Activated T-helper 1 cell treated with Interleukin-2 at 50 U/mL for 16 hours (primary cell): ENCODE measurements at regions not wholly inside any gene's neighbourhood (a gene's known extent, or its start where the extent isn't known, plus 50 kb on each side); places are given as distances from the start of the nearest gene placed in this dataset.
"Not testable (repeated sequence)": the region's sequence is repeated elsewhere in the genome, so short reads cannot be mapped to it uniquely, and the experiment has no call there.

Source experiments
- DNase-seq: peaks from one replicate; pipeline ENCODE4 v3.0.0-alpha.2; 2020; ENCODE audit warnings: low read depth

DNA sequence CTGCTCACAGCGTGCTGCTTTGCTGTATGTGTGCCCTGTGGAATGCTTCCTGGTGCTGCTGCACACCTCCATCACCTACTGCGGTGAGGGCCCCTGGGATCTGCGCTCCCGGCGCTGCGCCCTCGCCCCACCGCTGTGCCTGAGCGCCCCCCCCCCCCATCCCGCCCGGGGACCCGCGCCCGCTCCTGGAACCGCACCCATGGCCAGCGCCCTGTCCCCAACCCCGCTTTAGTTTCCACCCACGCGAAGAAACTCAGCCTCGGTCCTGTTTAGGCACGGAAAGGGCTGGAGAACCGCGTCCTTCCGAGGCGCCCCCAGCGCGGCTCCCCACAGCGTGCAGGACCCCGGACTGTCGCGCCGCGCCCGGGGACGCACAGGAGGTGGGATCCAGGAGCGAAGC is 265.5 kb downstream of the POTEB3 start:
- DNase-seq: not testable (repeated sequence)

DNA sequence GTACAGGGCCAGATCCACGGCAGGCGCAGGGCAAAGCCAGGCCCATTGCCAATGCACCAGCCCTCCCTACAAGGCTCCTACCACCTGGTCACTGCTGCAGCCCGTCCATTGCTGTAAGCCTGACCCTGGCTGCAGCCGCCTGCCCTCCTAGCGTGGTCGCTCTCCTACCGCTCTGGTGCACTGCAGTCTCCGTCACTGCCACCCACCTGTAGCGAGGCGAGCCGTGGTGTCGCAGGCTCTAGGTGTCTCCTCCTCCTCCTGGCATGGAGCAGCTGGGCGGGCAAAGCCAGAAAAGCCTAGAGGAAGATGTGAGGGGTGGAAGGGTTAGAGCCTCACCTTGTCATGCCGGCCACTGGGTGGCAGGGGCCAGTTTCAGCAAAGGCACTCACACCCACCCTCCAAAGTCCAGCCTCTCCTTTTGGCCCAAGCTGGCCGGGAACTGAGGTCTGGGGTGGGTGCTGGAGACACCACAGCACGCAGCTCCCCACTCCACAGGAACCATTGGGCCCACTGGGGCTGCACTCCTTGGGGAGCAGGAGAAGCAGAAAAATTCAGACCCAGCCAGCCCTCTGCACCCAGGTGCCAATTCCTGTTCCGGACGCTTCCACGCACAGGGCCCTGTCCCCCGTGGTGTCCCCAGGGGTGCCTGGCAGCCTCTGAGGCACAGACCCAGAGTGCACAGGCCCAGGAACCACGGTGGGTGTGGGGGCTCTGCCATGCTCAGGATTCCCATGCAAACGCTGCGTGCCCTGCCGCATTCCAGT is 285.3 kb upstream of the POTEB2 start:
- DNase-seq: not testable (repeated sequence)

DNA sequence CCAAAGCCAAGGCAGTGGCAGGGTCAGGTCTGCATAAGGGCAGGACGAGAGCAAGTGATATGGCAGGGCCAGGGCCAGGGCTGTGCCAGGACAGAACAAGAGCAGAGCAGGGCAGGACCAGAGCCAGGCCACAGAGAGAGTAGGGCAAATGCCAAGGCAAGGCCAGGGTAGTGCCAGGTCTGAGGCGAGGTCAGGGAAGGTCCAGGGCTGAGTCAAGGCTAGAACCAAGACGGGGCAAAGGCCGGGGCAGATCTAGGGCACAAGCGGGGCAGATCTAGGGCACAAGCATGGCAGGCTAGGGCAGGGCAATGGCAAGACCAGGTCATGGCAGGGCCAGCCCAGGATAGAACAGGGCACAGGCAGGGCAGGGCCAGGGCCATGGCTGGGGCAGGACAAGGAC is 282.0 kb upstream of the POTEB2 start:
- DNase-seq: not testable (repeated sequence)

DNA sequence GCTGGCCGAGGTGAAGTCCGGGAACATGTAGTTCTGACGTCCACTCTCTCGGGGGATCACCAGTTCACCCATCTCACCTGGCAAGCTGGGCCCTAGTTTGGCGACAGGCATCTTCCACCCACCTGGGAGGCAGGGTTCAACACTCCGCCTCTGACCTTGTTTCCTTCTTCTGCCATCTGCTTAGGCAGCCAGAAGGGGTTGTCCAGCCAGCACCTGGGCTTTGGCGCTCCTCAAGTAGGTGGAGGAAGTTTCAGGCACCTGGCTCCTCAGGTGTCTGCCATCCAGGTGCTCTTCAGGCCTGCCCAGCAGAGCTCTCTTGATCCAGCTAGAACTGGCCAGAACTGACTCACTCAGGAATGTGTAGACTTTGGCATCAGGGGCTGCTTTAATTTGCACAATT is 267.8 kb upstream of the POTEB2 start:
- DNase-seq: not testable (repeated sequence)

DNA sequence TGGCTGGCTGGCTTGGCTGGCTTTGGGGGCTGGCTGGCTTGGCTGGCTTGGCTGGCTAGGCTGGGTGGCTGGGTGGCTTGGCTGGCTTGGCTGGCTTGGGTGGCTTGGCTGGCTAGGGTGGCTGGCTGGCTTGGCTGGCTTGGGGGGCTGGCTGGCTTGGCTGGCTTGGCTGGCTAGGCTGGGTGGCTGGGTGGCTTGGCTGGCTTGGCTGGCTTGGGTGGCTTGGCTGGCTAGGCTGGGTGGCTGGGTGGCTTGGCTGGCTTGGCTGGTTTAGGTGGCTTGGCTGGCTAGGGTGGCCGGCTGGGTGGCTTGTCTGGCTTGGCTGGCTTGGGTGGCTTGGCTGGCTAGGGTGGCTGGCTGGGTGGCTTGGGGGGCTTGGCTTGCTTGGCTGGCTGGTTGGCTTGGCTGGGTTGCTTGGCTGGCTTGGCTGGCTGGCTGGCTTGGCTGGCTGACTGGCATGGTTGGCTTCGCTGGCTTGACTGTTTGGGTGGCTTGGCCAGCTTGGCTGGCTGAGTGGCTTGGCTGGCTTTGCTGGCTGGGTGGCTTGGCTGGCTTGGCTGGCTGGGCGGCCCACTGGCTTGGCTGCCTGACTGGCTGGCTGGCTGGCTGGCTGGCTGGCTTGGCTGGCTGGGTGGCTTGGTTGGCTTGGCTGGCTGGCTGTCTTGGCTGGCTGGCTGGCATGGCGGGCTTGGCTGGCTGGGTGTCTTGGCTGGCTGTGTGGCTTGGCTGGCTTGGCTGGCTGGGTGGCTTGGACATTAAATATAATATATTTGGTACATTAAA is 246.3 kb upstream of the POTEB2 start:
- peak; percentile 0 for DNase-seq

DNA sequence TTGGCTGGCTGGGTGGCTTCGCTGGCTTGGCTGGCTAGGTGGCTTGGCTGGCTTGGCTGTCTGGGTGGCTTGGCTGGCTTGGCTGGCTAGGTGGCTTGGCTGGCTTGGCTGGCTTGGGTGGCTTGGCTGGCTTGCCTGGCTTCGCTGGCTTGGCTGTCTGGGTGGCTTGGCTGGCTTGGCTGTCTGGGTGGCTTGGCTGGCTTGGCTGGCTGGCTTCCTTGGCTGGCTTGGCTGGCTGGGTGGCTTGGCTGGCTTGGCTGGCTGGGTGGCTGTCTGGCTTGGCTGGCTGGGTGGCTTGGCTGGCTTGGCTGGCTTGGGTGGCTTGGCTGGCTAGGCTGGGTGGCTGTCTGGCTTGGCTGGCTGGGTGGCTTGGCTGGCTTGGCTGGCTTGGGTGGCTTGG is 245.7 kb upstream of the POTEB2 start:
- peak; percentile 13 for DNase-seq

DNA sequence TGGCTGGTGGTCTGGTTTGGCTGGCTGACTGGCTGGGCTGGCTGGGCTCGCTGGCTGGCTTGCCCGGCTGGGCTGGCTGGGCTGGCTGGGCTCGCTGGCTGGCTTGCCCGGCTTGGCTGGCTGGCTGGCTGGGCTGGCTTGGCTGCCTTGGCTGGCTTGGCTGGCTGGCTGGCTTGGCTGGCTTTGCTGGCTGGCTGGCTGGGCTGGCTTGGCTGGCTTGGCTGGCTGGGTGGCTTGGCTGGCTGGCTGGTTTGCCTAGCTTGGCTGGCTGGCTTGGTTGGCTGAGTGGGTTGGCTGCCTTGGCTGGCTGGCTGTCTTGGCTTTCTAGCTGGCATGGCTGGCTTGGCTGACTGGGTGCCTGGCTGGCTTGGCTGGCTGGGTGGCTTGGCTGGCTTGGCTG is 245.1 kb upstream of the POTEB2 start:
- DNase-seq: not testable (repeated sequence)

DNA sequence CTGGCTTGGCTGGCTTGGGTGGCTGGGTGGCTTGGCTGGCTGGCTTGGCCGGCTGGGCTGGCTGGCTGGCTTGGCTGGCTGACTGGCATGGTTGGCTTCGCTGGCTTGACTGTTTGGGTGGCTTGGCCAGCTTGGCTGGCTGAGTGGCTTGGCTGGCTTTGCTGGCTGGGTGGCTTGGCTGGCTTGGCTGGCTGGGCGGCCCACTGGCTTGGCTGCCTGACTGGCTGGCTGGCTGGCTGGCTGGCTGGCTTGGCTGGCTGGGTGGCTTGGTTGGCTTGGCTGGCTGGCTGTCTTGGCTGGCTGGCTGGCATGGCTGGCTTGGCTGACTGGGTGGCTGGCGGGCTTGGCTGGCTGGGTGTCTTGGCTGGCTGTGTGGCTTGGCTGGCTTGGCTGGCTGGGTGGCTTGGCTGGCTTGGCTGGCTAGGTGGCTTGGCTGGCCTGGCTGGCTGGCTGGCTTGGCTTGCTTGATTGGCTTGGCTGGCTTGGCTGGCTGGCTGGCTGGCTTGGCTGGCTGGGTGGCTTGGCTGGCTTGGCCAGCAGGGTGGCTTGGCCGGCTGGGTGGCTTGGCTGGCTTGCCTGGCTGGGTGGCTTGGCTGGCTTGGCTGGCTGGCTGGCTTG is 244.2 kb upstream of the POTEB2 start:
- DNase-seq: peak; percentile 23

DNA sequence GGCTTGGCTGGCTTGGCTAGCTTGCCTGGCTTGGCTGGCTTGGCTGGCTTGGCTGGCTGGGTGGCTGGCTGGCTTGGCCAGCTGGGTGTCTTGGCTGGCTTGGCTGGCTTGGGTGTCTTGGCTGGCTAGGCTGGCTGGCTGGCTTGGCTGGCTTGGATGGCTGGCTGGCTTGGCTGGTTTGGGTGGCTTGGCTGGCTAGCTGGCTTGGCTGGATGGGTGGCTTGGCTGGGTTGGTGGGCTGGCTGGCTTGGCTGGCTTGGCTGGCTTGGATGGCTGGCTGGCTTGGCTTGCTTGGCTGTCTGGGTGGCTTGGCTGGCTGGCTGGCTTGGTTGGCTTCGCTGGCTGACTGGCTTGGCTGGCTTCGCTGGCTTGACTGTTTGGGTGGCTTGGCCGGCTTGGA is 242.3 kb upstream of the POTEB2 start:
- DNase-seq: not testable (repeated sequence)

DNA sequence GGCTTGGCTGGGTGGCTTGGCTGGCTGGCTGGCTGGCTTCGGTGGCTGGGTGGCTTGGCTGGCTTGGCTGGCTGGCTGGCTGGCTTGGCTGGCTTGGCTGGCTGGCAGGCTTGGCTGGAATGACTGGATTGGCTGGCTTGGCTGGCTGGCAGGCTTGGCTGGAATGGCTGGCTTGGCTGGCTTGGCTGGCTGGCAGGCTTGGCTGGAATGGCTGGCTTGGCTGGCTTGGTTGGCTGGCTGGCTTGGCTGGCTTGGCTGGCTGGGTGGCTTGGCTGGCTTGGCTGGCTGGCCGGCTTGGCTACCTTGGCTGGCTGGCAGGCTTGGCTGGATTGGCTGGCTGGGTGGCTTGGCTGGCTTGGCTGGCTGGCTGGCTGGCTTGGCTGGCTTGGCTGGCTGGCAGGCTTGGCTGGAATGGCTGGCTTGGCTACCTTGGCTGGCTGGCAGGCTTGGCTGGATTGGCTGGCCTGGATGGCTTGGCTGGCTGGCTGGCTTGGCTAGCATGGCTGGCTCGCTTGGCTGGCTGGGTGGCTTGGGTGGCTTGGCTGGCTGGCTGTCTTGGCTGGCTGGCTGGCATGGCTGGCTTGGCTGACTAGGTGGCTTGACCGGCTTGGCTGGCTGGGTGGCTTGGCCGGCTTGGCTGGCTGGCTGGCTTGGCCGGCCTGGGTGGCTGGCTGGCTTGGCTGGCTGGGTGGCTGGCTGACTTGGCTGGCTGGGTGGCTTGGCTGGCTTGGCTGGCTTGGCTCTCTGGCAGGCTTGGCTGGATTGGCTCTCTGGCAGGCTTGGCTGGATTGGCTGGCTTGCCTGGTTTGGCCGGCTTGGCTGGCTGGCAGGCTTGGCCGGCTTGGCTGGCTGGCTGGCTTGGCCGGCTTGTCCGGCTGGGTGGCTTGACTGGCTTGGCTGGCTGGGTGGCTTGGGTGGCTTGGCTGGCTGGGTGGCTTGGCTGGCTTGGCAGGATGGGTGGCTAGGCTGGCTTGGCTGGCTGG is 241.6 kb upstream of the POTEB2 start:
- not testable (repeated sequence) for DNase-seq

DNA sequence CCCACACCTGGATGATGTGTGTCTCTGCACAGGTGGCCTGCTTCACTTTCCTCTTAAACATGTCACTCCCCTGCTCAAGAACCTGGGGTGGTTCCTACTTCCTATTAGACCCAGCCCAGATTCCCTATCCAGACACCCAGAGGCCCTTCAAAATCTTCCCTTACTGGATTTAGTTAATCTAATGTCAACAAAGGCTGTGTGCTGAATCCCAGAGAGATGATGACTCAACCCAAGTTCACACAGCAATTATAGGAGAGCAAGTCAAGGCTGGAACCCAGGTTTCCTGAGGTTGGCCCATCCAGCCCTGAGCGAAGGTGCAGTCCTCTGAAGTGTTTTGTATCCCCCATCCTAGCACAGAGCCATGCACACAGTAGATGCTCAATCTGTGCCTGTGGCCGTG is 230.5 kb upstream of the POTEB2 start:
- not testable (repeated sequence) for DNase-seq

DNA sequence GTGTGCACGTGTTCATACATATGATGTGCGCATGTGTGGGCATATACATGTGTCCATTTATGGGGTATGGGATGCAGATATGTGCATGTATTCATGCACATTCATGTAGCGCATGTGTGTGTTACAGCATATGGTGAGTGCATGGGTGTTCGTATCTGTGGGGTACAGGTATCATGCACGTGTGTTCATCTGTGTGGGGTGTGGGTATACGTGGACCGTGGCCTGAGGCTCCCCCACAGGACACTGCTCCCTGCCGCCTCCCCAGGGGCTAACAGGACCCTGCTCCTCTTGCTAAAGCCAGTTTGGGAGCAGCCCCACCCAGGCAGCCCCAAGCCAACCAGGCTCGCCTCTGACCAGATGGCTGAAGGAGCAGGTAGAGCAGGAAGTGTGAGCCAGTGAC is 213.4 kb upstream of the POTEB2 start:
- not testable (repeated sequence) for DNase-seq

DNA sequence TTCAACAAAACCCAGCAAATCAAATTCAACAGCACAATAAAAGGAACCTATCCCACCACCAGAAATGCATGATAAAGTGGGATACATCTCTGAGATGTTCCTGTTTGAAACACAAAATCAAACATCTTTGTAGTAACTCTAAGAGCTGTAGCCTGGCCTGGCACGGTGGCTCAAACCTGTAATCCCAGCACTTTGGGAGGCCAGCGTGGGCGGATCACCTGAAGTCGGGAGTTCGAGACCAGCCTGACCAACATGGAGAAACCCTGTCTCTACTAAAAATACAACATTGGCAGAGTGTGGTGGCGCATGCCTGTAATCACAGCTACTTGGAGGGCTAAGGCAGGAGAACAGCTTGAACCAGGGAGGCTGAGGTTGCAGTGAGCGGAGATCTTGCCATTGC is 202.8 kb upstream of the POTEB2 start:
- not testable (repeated sequence) for DNase-seq

DNA sequence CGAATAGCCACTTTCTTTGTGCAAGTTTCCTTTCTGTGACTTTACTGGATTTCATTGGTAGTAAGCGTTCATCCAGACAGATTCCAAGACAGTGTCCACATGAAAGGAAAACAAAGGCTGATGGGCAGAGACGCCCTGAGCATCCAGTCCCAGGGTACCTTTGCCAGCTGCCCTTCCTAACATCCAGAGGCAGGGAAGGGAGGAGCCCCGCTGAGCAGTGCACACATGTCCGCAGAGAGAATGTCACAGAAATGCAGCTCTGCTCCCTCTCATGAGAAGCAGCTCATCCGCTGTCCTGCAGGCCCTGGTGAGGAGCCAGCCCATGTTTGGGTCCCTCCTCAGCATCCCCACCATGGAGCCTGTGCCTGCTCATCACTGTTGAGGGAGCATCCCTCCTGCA is 197.4 kb upstream of the POTEB2 start:
- not testable (repeated sequence) for DNase-seq

DNA sequence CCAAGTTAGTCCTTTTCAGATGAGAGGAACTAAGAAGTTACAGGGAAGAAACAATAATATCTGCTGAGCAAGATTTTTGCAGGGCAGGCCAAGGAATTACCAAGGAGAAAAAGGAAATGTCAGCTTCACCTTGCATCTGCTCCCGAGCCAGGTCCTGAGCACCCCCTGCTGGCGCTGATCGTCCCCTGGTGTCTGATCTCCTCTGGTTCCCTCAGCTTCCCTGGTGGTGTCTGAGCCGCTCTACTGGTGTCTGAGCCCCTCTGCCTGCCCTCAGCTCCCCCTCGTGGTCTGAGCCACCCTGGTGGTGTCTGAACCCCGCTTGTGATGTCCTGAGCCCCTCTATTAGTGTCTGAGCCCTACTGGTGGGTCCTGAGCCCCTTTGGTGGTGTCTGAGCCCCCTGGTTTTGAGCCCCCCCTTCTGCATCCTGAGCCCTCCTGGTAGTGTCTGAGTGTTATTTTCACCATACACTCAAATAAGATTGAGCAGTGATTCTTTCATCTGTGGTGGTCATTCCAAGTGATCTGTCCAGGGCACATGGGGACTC is 196.6 kb upstream of the POTEB2 start:
- not testable (repeated sequence) for DNase-seq

DNA sequence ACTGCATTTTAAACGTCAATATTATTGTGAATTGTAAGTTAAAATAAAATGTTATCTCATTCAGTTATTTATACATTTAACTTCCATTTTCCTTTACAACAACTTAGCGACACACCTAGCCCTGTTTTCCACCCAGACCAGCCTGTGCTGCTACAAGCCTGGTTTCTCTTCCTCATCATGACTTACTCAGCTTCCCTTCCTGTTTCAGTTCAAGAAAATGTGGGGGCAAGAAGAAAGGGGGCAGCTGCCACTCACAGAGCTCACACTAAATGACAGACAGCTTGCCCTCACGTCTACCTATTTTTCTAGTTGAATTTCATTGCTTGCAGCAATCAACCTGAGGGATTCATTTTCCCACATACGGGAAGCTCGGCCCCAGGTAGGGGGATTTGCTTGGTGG is 185.8 kb upstream of the POTEB2 start:
- DNase-seq: not testable (repeated sequence)

DNA sequence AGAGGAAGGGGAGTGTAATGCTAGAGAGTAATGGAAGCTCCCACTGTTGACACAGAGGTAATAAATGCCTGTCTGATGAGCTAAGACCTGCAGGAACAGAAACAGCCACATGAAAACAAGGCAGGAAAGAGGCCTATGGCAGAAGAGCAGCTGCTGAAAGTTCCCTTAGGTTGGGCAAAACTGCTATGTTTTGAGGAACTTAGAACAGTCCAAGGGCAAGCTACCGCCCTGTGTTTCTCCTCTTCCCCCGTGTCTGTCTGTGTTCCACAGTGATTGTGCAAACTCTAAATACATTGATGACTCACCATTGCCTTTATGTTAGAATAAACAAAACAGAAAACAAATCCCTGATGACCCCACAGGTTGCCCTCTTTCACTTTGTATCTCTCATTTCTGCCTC is 165.6 kb upstream of the POTEB2 start:
- DNase-seq: not testable (repeated sequence)

DNA sequence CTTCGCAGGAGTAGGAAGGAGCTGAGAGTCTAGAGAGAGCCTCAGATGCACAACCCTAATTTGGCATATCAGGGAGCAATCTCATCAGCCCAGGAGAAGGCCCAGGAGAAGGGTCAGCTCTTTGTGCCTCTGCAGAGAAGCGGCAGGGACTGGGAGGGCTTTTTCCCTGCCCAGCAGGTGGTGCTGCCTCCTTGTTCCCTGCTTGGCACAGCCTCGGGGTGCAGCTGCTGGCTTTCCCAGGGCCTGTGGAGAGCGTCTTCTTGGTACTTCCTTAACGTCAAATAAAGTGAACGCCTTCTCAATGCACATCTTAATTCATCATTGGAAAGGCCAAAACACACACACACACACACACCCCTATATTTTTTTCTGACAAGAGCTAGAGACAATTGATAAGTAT is 162.9 kb upstream of the POTEB2 start:
- DNase-seq: not testable (repeated sequence)

DNA sequence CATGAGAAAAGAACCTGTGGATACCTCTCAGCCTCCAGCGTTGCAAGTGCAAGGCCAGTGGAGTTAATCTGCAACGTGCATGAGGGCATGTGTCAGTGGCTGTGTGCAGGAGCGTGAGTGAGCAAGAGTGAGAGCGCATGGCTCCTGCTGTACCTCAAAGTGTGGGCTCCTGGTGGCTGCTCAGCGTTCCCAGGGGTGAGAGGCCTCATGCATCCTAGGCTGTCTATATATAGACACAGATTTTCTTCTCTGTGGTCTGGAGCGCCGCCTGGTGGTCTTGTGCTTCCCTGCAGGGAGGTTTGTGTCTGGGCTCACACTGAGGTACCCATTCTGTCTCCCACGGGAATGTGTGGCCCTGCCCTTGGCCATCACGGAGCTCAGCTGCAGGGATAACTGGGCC is 161.8 kb upstream of the POTEB2 start:
- DNase-seq: not testable (repeated sequence)

DNA sequence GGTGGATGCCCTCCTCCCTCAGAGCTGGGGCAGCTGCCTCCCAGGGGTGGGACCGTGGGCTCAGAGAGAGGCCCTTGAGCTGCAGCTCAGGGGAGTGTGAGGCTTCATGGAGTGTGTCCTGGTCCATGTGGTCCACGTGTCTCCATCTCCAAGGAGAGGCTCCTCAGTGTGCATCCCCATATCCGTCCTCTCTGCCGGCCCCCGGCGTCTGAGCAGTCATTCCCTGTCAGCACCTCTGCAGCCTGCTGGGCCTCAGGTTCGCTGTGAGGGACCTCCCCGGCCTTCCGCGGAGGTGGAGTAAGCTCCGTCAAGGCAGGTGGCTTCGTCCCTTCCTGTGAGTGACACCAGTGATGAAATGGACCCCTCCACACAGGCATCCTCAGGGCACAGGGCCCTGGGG is 160.7 kb upstream of the POTEB2 start:
- not testable (repeated sequence) for DNase-seq

DNA sequence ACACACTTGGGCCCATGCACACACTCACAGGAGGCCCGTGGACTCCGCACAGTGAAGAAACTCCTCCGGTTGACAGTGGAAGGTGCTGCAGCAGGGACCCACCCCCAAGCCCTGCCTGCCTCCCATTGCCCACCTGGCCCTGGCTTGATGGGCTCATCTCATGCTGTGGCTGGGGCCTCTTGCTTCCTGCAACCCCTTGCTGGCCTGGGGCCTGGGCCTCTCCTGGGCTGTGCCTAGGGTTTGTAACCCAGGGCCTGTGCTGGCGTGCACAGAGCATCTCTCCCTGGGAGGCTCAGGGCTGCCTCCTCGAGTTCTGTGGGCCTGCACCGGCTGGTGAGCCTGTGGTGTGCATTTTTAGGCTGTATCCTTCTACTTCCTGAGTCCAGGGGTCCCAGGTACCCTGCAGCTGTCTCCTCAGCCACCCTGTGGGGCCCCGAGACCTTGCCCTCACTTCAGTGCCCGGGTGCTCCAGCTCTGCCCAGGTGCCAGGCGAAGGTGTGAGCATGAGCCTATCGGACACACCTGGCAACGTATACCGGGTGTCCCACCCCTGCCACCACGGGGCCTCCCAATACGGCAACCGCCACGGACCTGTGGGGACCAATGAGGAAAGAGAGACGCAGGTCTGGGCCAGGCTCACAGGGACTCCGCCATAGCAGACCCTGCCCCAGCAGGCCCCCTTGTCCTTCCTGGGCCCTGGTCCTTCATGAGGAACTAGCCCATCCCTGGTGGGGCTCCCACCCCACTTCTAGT is 158.3 kb upstream of the POTEB2 start:
- DNase-seq: not testable (repeated sequence)
